ENCODE measurements at regions not wholly inside any gene's neighbourhood (a gene's known extent, or its start where the extent isn't known, plus 50 kb on each side); places are given as distances from the start of the nearest gene placed in this dataset.

- TF ChIP-seq EZH2 (IDR thresholded peaks at IDR 0.05; ENCODE audit: borderline replicate concordance, control insufficient read depth, low read depth, low read length) (no peak), CREB1 (IDR thresholded peaks at IDR 0.05; ENCODE audit: low read depth) (no peak), CTCF (IDR thresholded peaks at IDR 0.05 in 2 of 3, conservative IDR thresholded peaks at IDR 0.05 in 1 of 3; ENCODE audit: control insufficient read depth in 2 of 3, extremely low read depth in 1 of 3, insufficient read depth in 1 of 3, low read depth in 3 of 3, low read length in 3 of 3) (no peak), NKRF (conservative IDR thresholded peaks at IDR 0.05) (no peak)
- TF ChIP-seq, protein P1, sequence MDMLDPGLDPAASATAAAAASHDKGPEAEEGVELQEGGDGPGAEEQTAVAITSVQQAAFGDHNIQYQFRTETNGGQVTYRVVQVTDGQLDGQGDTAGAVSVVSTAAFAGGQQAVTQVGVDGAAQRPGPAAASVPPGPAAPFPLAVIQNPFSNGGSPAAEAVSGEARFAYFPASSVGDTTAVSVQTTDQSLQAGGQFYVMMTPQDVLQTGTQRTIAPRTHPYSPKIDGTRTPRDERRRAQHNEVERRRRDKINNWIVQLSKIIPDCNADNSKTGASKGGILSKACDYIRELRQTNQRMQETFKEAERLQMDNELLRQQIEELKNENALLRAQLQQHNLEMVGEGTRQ (IDR thresholded peaks at IDR 0.05; ENCODE audit: borderline replicate concordance, low read depth, low read length), result no peak
Measured at GRCh38 chr16:52953215-52953614, 99.5 kb downstream of the CHD9NB start.

All from GM12878 (cell line).